GM12878 (cell line): ENCODE measurements at regions not wholly inside any gene's neighbourhood (a gene's known extent, or its start where the extent isn't known, plus 50 kb on each side); places are given as distances from the start of the nearest gene placed in this dataset.

Experiments used
- ATAC-seq: fragments of 200-7000 bp; cut with Tn5 transposase; 3 replicates; pipeline ENCODE4 v1.9.1; 2020; ENCODE audit warnings: mild to moderate bottlenecking, moderate library complexity
- BruUV-seq: library from RNA; stranded (reverse); fragments of 400-500 nt; replicated peaks from 2 replicates; lab custom pipeline; 2021; lab: Mats Ljungman, UMichigan
- CTCF ChIA-PET: fragments of 300-600 bp; sonication (Branson Sonifier 250); formaldehyde crosslinking; extraction: SDS; loops from one replicate; lab custom pipeline; 2021; ENCODE audit warnings: inconsistent platforms; lab: Yijun Ruan, JAX
- POLR2A ChIA-PET: fragments of 350-600 bp; formaldehyde crosslinking; extraction: SDS; loops from one replicate; lab custom pipeline; 2021; ENCODE audit warnings: inconsistent platforms; lab: Charles Lee
- RAD21 ChIA-PET: fragments of 300-600 bp; sonication (Branson Sonifier 250); formaldehyde crosslinking; loops from one replicate; lab custom pipeline; 2023; ENCODE audit warnings: antibody characterized with exemption; ENCODE audit not compliant: unreplicated experiment; lab: Charles Lee
- SMC1A ChIA-PET: fragments of 300-600 bp; sonication (Branson Sonifier 250); formaldehyde crosslinking; loops from one replicate; lab custom pipeline; 2023; ENCODE audit not compliant: unreplicated experiment, uncharacterized antibody; lab: Charles Lee
- DNase-seq: peaks from one replicate; pipeline ENCODE4 v3.0.0-alpha.2; 2011; ENCODE audit warnings: low read depth, low spot score
- FAIRE-seq: peaks from 3 replicates; lab custom pipeline; 2011; peaks lifted over from hg19 to GRCh38; lab: Jason Lieb, UNC
- H2AFZ ChIP-seq: 2 replicates; pipeline ENCODE4 v1.6.0; 2011; ENCODE audit warnings: low read depth, low read length, control low read depth; ENCODE audit not compliant: control insufficient read depth
- H3K27ac ChIP-seq: 2 replicates; pipeline ENCODE4 v1.5.1; 2011; ENCODE audit warnings: control low read depth; ENCODE audit not compliant: control insufficient read depth, insufficient read depth
- H3K27me3 ChIP-seq, 2 experiments: replicated peaks in 1 of 2; 2 replicates each; pipeline versions ENCODE4 v1.6.0 to v1.6.1; 2011; ENCODE audit warnings: low read length in 1 of 2; ENCODE audit not compliant: control insufficient read depth in 2 of 2, insufficient read depth in 2 of 2
- H3K36me3 ChIP-seq, 2 experiments: 2 replicates each; pipeline ENCODE4 v1.5.1; 2011; ENCODE audit warnings: low read length in 1 of 2; ENCODE audit not compliant: control insufficient read depth in 2 of 2, insufficient read depth in 2 of 2
- H3K4me1 ChIP-seq: 2 replicates; pipeline ENCODE4 v1.6.1; 2011; ENCODE audit warnings: mild to moderate bottlenecking, low read length, moderate library complexity, mixed read lengths; ENCODE audit not compliant: control insufficient read depth, insufficient read depth
- H3K4me2 ChIP-seq: 2 replicates; pipeline ENCODE4 v1.6.0; 2011; ENCODE audit warnings: control low read depth; ENCODE audit not compliant: control insufficient read depth, insufficient read depth
- H3K4me3 ChIP-seq: fragments of 200-600 bp; sonication (generic); 2 replicates; pipeline ENCODE4 v1.5.1; 2016
- H3K79me2 ChIP-seq: 2 replicates; pipeline ENCODE4 v1.6.0; 2011; ENCODE audit warnings: low read length; ENCODE audit not compliant: control insufficient read depth, insufficient read depth
- H3K9ac ChIP-seq: 2 replicates; pipeline ENCODE4 v1.8.0; 2011; ENCODE audit warnings: low read length, control low read depth, mixed read lengths; ENCODE audit not compliant: control insufficient read depth, insufficient read depth
- H3K9me3 ChIP-seq: replicated peaks from 3 replicates; pipeline ENCODE4 v1.5.1; 2011; ENCODE audit warnings: mild to moderate bottlenecking, low read length; ENCODE audit not compliant: control insufficient read depth, insufficient read depth
- H4K20me1 ChIP-seq: 2 replicates; pipeline ENCODE4 v1.6.0; 2011; ENCODE audit not compliant: control insufficient read depth, insufficient read depth
- ATF3 ChIP-seq: IDR thresholded peaks from 2 replicates; pipeline ENCODE4 v1.6.1; 2011; ENCODE audit warnings: low read depth, mild to moderate bottlenecking, low read length, moderate library complexity, borderline replicate concordance; ENCODE audit errors: extremely low read depth
- CHD4 ChIP-seq: fragments of 200-600 bp; sonication (generic); IDR thresholded peaks from 2 replicates; pipeline ENCODE4 v1.6.1; 2016; ENCODE audit warnings: mild to moderate bottlenecking
- MYB ChIP-seq: fragments of 150-350 bp; IDR thresholded peaks from 2 replicates; pipeline ENCODE4 v1.6.1; 2014; ENCODE audit warnings: mild to moderate bottlenecking, low read depth, low read length, borderline replicate concordance
- ZNF207 ChIP-seq: fragments of 450-650 bp; IDR thresholded peaks from 2 replicates; pipeline ENCODE4 v1.6.1; 2014; ENCODE audit warnings: antibody characterized with exemption, mild to moderate bottlenecking, borderline replicate concordance
- WGBS: methylation state at CpG from one replicate; pipeline ENCODE4 v1.1.6; 2016; ENCODE audit warnings: low lambda C conversion rate; ENCODE audit not compliant: insufficient replicate concordance, insufficient coverage; ENCODE audit errors: missing lambda C conversion rate; 5-methylcytosine and 5-hydroxymethylcytosine counted together
- in situ Hi-C: fragments of 300-500 bp; cut with MboI; formaldehyde crosslinking; loops from 9 replicates; pipeline ENCODE4 v1.14.3; 2018; ENCODE audit warnings: mixed read lengths
- intact Hi-C: fragments of 100-400 bp; cut with micrococcal nuclease; formaldehyde crosslinking; loops from one replicate; pipeline ENCODE4 v1.14.2; 2022; ENCODE audit not compliant: unreplicated experiment
- TF ChIP-seq, protein P1 (sequence below): fragments of 450-650 bp; IDR thresholded peaks from 2 replicates; pipeline ENCODE4 v1.6.1; 2018; ENCODE audit warnings: mild to moderate bottlenecking, low read depth, moderate library complexity; ENCODE audit not compliant: partially characterized antibody

DNA sequence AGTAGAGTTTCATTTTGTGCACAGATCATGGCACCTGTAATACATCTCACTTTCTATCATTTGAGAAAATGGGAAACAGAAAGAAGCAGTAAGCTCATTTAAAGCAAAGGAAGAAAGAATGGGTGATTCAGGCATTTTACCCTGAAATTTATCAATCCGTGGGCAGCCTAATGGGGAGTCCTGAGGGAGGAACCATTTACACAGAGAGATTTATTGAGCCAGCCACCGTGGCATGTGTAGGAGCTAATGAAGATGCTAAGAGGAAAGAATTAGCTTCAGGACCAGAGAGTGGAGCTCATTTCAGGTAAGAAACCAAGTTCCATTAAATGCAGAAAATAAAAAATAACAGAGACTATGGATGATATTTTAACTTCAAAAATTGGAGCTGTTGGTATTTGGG lies 443.4 kb upstream of the COBL start (continued):
- no peak for TF ChIP-seq CHD4
- no peak for TF ChIP-seq ZNF207

DNA sequence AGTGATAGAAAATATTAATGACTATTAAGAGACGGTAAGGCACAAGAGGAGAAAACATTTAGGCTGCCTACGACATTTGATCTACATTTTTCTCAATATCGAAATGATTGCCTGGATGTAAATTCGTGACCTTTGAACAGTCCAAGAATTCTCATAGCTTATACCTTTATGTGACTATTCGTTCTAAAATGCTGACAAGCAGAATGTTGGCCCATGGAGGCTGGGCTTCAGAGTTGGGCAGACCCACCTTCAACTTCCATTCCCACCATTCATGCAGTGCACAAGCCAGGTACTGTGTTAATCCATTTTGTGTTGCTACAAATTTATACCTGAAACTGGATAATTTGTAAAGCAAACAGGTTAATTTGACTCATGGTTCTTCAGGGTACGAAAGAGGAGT lies 441.4 kb upstream of the COBL start:
- H3K4me3 ChIP-seq = no peak overlapping the region
- TF ChIP-seq, protein P1, sequence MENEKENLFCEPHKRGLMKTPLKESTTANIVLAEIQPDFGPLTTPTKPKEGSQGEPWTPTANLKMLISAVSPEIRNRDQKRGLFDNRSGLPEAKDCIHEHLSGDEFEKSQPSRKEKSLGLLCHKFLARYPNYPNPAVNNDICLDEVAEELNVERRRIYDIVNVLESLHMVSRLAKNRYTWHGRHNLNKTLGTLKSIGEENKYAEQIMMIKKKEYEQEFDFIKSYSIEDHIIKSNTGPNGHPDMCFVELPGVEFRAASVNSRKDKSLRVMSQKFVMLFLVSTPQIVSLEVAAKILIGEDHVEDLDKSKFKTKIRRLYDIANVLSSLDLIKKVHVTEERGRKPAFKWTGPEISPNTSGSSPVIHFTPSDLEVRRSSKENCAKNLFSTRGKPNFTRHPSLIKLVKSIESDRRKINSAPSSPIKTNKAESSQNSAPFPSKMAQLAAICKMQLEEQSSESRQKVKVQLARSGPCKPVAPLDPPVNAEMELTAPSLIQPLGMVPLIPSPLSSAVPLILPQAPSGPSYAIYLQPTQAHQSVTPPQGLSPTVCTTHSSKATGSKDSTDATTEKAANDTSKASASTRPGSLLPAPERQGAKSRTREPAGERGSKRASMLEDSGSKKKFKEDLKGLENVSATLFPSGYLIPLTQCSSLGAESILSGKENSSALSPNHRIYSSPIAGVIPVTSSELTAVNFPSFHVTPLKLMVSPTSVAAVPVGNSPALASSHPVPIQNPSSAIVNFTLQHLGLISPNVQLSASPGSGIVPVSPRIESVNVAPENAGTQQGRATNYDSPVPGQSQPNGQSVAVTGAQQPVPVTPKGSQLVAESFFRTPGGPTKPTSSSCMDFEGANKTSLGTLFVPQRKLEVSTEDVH = no peak
- TF ChIP-seq MYB (no peak), ATF3 (no peak)
- RAD21 ChIA-PET = no interaction called here
- ATAC-seq = no peak
- H4K20me1 ChIP-seq = no peaks in the 10 kb centered on the region
- SMC1A ChIA-PET = interaction anchor here (0.9 kb wide), 1 partner anchor 10 kb away, joined by 4 read pairs; no protein-coding TSS in a partner anchor
- no peaks in the 10 kb centered on the region for H3K9me3 ChIP-seq
- no peak for DNase-seq
- no peak overlapping the region for H3K27ac ChIP-seq
- 23% methylated on average over 6 of the region's 6 CpGs for WGBS
- no peaks in the 10 kb centered on the region for H3K4me1 ChIP-seq
- H3K79me2 ChIP-seq = no peaks in the 10 kb centered on the region
- no peaks in the 10 kb centered on the region for H3K27me3 ChIP-seq
- no peak overlapping the region for H3K4me2 ChIP-seq
- no peak for FAIRE-seq
- H3K36me3 ChIP-seq = no peaks in the 10 kb centered on the region
- no TSS peak for BruUV-seq
- H2AFZ ChIP-seq = no peak overlapping the region
- intact Hi-C loops = no loop called here
- no peak overlapping the region for H3K9ac ChIP-seq
- in situ Hi-C loops = no loop called here
- POLR2A ChIA-PET = no interaction called here
- CTCF ChIA-PET = no interaction called here
